GM19025 (cell line): ENCODE measurements at regions not wholly inside any gene's neighbourhood (a gene's known extent, or its start where the extent isn't known, plus 50 kb on each side); places are given as distances from the start of the nearest gene placed in this dataset.

Experiments used
- ATAC-seq: cut with Tn5 transposase; IDR thresholded peaks from one replicate; pipeline ENCODE4 v1.9.1; 2021; ENCODE audit warnings: mild to moderate bottlenecking, low read depth, moderate library complexity; ENCODE audit not compliant: unreplicated experiment

GRCh38 chr4:100742045-100742444, 224.2 kb upstream of the EMCN start:
- ATAC-seq: no peak

- ATAC-seq: no peak
Measured at GRCh38 chr4:100739426-100739825, 221.6 kb upstream of the EMCN start.

DNA sequence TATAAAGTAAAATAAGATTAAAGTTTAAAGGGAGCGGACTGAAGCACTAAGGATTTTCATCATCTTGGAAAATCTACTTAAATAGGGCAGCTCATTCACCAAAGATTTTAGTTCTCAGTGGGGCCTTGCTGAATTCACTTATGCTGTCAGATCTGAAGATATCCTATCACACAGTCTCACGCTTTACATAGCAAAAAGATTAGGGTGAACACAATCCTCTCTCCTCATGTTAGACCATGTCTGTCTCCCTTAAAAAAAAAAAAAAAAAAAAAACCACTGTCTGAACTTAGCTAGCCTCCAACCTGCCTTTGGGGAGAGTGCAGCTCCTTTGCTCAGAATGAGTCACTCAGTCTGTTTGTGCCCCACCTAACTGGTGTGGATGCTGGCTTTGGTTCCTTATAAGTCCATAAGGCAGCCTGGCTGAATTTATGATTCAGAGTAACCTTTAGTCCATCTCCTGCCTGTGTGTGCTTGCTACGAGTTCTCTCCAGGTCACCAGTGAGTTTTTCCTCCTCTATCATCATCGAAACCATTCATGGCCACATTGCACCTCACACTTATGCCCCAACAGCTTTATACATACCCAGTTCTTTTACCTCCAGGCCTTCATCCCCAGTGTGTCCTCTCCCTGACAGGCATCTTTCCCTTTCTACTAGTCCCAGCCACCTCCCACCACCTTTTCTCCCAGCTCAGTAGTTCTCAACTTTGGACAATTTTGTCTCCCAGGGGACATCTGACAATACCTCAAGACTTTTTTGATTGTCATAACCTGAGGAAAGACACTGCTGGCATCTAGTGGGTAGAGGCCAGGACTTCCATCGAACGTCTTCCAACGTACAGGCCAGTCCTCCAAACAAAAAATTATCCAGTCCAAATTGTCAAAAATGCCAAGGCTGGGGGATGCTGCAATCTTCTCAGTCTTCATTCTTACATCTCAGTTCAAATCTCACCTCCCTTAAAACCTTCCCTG, 220.7 kb upstream of the EMCN start:
- no peak for ATAC-seq

DNA sequence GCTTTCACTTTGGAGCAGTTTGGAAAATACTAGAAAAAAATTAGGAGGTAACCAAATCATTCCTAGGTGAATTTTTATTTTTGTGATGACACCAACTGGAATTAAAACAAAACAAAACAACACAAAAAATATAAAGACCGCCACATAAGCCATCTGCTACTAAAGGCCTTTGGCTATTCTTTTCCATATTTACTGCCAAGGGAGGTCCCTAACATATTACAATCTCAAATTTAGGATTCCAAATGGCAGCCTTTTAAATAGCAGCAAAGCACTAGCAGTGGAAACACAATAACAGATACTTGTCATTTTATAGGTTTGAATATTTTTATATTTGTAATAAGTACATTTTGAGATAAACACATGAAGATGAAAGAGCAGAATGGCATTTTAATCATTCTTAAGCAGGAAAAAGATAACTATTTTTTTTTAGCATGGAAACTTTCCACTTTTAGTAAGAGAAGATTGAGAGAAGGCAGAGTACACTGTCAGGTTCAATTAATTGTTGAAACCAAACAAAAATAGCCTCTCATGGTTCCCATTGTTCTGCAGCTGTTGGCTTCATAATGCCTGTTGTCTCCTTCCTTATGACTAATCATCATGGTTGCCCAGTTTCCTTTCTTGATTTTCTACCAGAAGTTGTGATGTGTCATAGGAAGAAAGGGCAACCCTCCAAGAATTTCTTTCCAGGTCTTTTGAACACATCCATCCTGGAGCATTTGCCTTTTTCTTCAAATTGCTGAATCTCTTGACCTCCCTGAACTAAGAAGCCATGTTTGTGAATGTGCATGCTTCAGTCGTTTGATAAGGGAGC, 219.0 kb upstream of the EMCN start:
- no peak for ATAC-seq

GRCh38 chr4:100728861-100729260, 211.0 kb upstream of the EMCN start:
- ATAC-seq: no peak

GRCh38 chr4:100722866-100723459, 205.1 kb upstream of the EMCN start:
- ATAC-seq: no peak

GRCh38 chr4:100722133-100722532, 204.3 kb upstream of the EMCN start:
- no peak for ATAC-seq

DNA sequence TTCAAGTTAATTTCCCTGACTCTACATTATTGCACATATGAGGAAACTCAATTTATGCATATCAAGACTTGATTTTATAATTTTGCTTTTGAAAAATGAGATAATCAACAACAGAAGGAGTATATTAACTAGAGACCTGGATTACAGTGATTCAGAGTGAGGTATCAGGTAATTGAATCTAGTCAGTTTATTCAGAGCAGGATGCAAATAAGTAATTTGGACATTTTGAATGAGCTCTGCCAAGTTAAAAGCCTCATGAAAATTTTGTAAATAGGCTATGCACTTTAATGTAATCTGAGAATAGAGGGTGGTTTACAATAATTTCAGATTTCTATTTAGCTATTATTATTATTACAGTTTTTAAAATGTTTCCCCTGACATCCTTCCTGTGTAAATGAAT, 203.7 kb upstream of the EMCN start:
- no peak for ATAC-seq

DNA sequence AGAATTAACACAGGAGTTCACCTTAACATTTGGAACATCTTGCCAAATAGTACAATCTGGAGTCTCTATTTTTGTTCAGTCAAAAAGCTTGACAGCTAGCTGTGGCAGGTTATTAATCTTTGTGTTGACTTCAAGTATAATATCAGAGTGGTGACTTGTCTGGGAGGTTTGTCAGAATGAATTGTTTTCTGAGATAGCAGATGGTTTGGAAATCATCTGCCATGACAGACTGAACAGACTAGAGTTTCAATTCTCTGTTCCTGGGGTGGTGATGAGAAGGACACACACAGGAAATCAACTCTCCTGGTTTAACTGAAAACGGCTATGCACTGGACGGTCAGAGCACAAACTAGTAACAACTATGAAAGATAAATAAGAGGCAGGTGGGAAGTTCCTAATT, 203.3 kb upstream of the EMCN start:
- ATAC-seq: no peak

DNA sequence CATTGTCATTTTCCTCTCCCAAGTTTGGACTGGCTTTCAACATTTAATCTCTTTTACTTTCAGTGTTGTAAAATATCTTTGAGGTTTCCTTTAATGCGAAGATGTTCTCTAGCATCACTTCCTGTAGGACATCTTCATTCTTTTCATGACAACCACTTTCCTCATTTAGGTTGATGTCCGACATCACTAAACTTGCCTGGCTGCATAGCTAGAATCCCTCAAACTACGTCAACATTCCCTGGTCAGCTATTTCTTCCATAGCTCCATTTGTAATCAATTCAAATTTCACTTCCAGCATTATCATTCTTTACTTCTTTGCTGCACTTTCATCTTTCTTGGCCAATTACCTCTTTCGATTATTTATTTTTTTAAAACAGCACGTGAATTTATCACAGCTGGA, 198.6 kb upstream of the EMCN start:
- ATAC-seq: no peak

DNA sequence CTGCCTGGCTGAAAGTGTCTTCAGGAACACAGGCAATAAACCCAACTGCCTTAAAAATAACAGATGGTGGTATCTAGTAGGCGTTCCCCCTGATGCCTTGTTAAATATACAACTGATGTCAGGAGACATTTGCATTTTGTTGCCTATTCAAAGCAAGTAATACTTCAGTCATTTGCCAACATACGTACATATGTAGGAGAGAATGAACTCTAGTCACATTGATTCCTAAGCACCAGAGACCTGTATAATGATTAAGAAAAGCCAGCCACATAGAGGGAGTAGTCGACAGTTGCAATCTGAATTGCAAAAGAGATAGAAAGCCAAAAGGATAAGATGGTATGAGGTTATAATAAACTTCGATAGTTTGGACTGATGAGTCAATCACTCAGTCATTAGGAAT, 191.0 kb upstream of the EMCN start:
- no peak for ATAC-seq

DNA sequence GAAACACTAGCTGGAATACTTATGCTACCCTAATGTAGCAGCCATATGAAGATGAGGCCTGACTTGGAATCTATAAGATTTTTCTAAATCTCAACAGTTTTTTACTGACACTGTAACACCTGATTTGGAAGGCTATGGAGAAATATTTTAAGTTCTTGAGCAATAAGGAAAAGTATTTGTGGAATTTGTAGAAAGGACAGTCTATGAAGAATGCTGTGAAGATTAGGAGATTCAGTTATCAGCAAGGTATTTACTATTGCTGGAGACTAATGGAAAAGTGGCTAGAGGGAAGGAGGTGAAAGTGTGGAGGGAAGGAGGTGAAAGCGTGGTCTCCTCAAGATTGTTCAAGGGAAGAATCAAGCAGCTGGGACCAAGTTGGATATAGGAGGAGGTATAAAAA, 190.0 kb upstream of the EMCN start:
- no peak for ATAC-seq

DNA sequence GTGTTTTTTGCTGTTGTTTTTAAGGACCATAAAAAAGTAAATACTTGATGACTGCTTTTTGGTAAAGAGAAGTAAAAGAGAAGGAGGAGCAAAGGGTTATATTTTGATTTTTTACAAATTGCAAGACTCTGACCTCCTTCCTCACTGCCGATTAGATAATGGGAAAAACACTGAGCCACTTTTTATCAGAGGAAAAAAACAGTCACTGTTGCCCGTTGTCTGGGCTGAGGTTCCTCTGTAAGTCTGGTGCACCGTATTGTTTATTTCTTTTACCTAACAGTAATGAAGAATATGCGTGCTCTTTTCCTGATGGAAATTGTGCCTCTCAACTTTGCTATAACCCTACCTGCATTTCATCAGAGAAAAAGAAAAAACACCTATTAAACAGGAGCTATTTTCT, 178.7 kb upstream of the EMCN start:
- ATAC-seq: no peak

- ATAC-seq: no peak
Measured at GRCh38 chr4:100695871-100696270, 178.0 kb upstream of the EMCN start.

- no peak for ATAC-seq
Measured at GRCh38 chr4:100695039-100695654, 177.3 kb upstream of the EMCN start.

DNA sequence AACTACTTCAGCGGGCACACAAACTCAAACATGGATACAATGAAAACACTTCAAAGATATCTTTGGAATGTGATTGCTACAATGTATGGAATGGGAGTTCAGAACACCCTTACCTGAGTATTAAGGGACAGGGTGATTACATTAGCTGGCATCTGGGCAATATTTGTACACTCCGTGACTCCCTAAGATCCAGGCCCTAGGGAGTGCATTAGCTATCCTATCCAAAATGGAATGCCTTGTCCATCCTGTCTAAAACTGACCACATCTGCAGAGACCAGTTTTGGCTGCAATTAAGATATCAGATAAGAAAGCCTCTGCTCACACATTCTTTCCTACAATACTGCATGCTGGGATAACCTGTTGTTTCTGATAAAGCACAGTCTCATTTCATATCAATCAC, 176.6 kb upstream of the EMCN start:
- ATAC-seq: no peak

- no peak for ATAC-seq
Measured at GRCh38 chr4:100690812-100691211, 173.0 kb upstream of the EMCN start.

DNA sequence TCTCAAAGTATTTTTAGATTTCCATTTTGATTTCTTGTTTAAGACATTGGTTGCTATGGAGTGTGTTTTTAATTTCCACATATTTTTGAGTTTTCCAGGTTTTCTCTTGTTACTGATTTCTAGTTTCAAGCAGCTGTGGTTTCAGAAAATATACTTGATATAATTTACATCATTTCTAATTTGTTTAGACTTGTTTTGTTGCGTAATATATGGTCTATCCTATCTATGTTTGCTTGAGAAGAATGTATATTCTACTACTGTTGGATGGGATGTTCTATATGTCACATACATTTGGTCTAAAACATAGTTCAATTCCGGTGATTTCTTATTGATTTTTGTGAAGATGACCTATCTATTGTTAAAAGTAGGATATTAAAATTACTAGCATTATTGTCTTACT, 170.5 kb upstream of the EMCN start:
- ATAC-seq: no peak

- no peak for ATAC-seq
Measured at GRCh38 chr4:100682477-100683218, 164.8 kb upstream of the EMCN start.

- ATAC-seq: no peak
Measured at GRCh38 chr4:100681289-100681688, 163.5 kb upstream of the EMCN start.
